Subcutaneous abdominal adipose tissue (tissue), 5 donors: ENCODE measurements at regions not wholly inside any gene's neighbourhood (a gene's known extent, or its start where the extent isn't known, plus 50 kb on each side); places are given as distances from the start of the nearest gene placed in this dataset.

Experiments used
- H3K27ac ChIP-seq: one replicate; pipeline ENCODE4 v1.7.0; 2013; ENCODE audit warnings: low read depth, mild to moderate bottlenecking, inconsistent platforms, low read length, moderate library complexity
- H3K27me3 ChIP-seq, 5 donors: one replicate each; pipeline ENCODE4 v1.7.0; 2013; ENCODE audit warnings: low read length in 5 of 5, inconsistent platforms in 1 of 5; ENCODE audit not compliant: control insufficient read depth in 5 of 5, insufficient read depth in 4 of 5
- H3K36me3 ChIP-seq, 5 donors: one replicate each; pipeline ENCODE4 v1.7.0; 2013; ENCODE audit warnings: low read length in 5 of 5; ENCODE audit not compliant: control insufficient read depth in 5 of 5, insufficient read depth in 5 of 5
- H3K4me1 ChIP-seq, 5 donors: one replicate each; pipeline ENCODE4 v1.7.0; 2013; ENCODE audit warnings: low read length in 5 of 5, mild to moderate bottlenecking in 3 of 5, moderate library complexity in 1 of 5; ENCODE audit not compliant: control insufficient read depth in 5 of 5, insufficient read depth in 5 of 5
- H3K4me3 ChIP-seq, 5 donors: one replicate each; pipeline ENCODE4 v1.7.0; 2013; ENCODE audit warnings: low read length in 5 of 5, low read depth in 1 of 5
- H3K9ac ChIP-seq, 5 donors: one replicate each; pipeline ENCODE4 v1.7.0; 2013; ENCODE audit warnings: low read length in 5 of 5, mild to moderate bottlenecking in 4 of 5, moderate library complexity in 3 of 5
- H3K9me3 ChIP-seq, 5 donors: one replicate each; pipeline ENCODE4 v1.7.0; 2013; ENCODE audit warnings: low read length in 5 of 5; ENCODE audit not compliant: control insufficient read depth in 5 of 5
- donor health status: healthy.
- donor health status: healthy.
- donor health status: healthy.
- donor health status: healthy.
- donor health status: healthy.

DNA sequence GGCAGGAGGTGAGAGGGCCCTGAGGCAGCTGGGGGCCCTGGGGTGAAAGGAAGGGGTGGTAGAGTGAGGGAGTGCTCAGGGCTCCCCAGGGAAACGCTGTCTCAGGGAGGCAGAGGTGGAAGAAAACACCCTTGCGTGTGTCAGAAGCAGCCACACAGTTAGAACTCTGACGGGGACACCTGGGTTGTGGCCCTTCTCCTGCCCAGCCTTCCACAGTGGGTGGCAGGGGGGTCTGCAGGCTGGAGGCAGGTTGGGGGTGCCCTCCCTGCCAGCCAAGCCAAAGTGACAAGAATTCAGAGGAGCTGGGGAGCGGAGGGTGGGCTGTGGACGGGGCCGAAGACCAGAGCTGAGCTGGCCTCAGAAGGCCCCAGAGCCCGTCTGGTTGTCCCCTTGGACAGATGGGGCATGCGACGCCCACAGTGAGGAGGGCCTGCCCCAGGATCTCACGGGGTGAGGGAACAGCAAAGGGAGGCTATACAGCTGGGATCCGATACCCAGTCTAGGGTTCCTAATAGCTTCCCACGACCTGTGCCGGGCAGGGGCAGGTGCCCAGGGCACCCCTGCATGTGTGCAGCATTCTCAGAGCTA is 105.2 kb upstream of the ADRA2C start:
- peaks cover 24 to 64% (median 54%) of the 10 kb centered on the region in 5 donors for H3K27me3 ChIP-seq

GRCh38 chr4:3660086-3660927 is 105.9 kb upstream of the ADRA2C start:
- Histone ChIP-seq H3K27ac (no peak overlapping the region), H3K4me3 (no peak overlapping the region), H3K27me3 (peaks cover 24 to 69% (median 49%) of the 10 kb centered on the region in 5 donors), H3K9me3 (no peaks in the 10 kb centered on the region), H3K36me3 (no peaks in the 10 kb centered on the region), H3K4me1 (peaks cover 0 to 5% (median 0%) of the 10 kb centered on the region in 5 donors), H3K9ac (no peak overlapping the region)

More for the DNA sequence above, 105.2 kb upstream of the ADRA2C start:
- Histone ChIP-seq H3K4me3 (no peak overlapping the region), H3K4me1 (peaks cover 0 to 5% (median 0%) of the 10 kb centered on the region in 5 donors), H3K36me3 (no peaks in the 10 kb centered on the region), H3K9ac (no peak overlapping the region), H3K9me3 (no peaks in the 10 kb centered on the region), H3K27ac (no peak overlapping the region)

- Histone ChIP-seq H3K36me3 (no peaks in the 10 kb centered on the region), H3K4me1 (peaks cover 0 to 5% (median 0%) of the 10 kb centered on the region in 5 donors), H3K4me3 (no peak overlapping the region), H3K9me3 (no peaks in the 10 kb centered on the region), H3K27me3 (peaks cover 27 to 79% (median 59%) of the 10 kb centered on the region in 5 donors), H3K27ac (no peak overlapping the region), H3K9ac (no peak overlapping the region)
These were observed 107.1 kb upstream of the ADRA2C start for GRCh38 chr4:3659131-3659530.

GRCh38 chr4:3658530-3658913 is 107.7 kb upstream of the ADRA2C start:
- Histone ChIP-seq H3K27me3 (peaks cover 30 to 85% (median 65%) of the 10 kb centered on the region in 5 donors), H3K4me3 (no peak overlapping the region), H3K36me3 (no peaks in the 10 kb centered on the region), H3K4me1 (peaks cover 0 to 5% (median 0%) of the 10 kb centered on the region in 5 donors), H3K9me3 (no peaks in the 10 kb centered on the region), H3K27ac (no peak overlapping the region), H3K9ac (no peak overlapping the region)

DNA sequence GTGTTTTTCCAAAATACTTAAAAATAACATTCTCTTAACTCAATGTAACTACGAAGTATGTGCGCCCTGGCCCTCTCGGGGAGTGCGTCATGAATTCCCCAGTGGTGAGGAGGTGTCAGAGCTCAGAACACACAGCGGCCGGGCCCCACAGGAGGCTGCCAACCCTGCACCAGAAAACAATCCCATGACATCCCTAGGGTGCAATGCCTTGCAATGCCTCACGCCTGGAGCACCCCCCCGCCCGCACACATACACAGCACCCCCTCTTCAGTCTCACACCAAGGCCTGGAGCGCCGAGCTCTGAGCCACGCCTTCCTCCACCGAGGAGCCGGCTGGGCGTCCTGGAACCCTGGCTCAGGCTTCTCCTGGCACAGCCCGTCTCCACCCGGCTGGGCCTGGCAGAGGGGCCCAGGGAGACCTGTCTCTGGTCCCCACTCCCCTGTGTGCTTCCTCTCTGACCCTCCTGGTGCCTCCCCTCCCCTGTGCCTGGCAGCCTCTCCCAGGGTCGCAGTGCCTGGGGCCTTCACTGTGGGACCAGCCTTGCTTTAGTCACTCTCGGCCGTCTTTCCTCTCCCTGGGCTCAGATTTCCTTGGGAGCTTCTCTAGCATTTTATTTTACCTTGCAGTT is 108.2 kb upstream of the ADRA2C start:
- Histone ChIP-seq H3K4me3 (no peak overlapping the region), H3K9ac (no peak overlapping the region), H3K27me3 (peaks cover 30 to 89% (median 70%) of the 10 kb centered on the region in 5 donors), H3K4me1 (peaks cover 0 to 3% (median 0%) of the 10 kb centered on the region in 5 donors), H3K27ac (no peak overlapping the region), H3K36me3 (no peaks in the 10 kb centered on the region), H3K9me3 (no peaks in the 10 kb centered on the region)

DNA sequence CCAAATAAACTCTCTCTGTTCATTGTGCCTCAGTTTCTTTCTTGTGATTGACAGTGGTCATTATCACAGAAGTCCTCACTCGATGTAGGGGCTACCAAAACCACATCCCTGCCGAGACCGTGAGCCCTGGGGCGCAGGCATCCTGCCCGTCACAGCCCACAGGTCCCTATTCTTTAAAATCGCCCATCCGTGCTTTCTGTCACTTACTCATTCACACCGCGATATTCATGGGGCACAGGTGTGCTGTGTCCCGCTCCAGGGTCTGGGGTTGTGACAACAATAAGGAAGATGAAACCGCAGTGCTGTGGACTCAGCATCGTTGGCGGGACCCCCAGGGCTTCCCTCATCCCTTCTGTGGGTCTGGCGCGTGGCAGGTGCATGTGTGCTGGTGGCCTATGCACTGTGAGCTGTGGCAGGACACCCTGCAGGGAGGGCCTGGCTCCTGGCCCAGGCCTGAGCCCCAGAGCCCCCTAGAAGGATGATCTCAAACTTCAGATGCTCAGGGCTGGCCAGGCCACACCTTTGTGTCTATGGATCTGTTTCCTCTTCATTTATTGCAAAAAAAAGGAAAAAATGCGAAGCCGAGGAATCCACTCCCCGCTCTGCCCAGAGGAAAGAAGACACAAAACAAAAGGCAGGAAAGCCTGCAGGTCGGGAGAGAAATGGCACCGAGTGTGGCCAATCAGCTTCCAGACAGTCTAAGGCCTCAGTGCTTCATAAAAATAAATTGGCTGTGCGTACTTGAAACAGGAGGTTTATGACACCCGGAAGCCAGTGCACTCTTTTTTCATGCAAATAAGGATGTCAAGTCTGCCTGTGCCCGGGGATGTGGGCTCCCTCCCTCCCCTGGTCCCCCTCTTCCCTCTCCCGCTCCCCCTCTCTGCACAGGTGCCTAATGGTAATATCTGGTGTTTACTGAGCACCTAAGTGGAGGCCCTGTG is 109.5 kb upstream of the ADRA2C start:
- H3K9ac ChIP-seq: no peak overlapping the region
- H3K4me1 ChIP-seq: peaks cover 0 to 3% (median 0%) of the 10 kb centered on the region in 5 donors
- H3K36me3 ChIP-seq: no peaks in the 10 kb centered on the region
- no peaks in the 10 kb centered on the region for H3K9me3 ChIP-seq
- H3K27me3 ChIP-seq: peaks cover 30 to 82% (median 76%) of the 10 kb centered on the region in 5 donors
- no peak overlapping the region for H3K27ac ChIP-seq
- no peak overlapping the region for H3K4me3 ChIP-seq

DNA sequence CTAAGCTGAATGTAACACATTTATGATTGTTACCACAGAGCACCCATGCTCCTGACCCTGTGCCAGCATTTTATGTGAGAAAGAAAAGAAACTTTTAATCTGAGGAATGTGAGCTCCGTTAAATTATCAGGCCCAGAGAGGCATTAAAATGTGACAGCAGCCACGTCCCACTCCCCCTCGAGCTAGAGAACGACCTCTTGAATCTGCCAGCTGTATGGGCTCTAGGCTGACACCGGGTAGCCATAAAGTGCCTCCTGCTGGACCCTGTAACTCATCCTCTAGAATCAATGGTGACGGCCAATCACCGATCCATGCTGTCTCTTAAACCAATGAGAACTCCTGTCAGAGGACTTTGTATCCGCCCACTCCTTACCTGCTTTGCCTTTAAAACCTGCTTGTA is 110.2 kb upstream of the ADRA2C start:
- Histone ChIP-seq H3K36me3 (no peaks in the 10 kb centered on the region), H3K27me3 (peaks cover 29 to 82% (median 76%) of the 10 kb centered on the region in 5 donors), H3K9ac (no peak overlapping the region), H3K4me1 (peaks cover 0 to 3% (median 0%) of the 10 kb centered on the region in 5 donors), H3K27ac (no peak overlapping the region), H3K4me3 (no peak overlapping the region), H3K9me3 (no peaks in the 10 kb centered on the region)

DNA sequence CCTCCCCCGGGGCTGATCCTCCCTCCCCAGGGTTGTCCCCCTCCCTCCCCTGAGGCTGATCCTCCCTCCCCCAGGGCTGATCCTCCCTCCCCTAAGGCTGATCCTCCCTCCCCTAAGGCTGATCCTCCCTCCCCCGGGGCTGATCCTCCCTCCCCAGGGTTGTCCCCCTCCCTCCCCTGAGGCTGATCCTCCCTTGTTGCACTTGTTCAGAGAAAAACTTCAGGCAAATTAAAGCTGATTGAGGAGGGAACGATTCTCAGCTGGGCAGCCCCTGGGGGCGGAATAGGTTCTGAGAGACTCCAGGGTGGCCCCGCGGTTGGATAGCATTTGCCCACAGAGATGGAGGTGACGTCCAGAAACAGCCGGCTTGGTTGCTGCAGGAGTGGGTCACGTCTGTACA is 110.7 kb upstream of the ADRA2C start:
- H3K27me3 ChIP-seq: peaks cover 25 to 81% (median 76%) of the 10 kb centered on the region in 5 donors
- H3K27ac ChIP-seq: no peak overlapping the region
- H3K4me3 ChIP-seq: no peak overlapping the region
- no peak overlapping the region for H3K9ac ChIP-seq
- no peaks in the 10 kb centered on the region for H3K36me3 ChIP-seq
- no peaks in the 10 kb centered on the region for H3K9me3 ChIP-seq
- H3K4me1 ChIP-seq: peaks cover 0 to 3% (median 0%) of the 10 kb centered on the region in 5 donors

DNA sequence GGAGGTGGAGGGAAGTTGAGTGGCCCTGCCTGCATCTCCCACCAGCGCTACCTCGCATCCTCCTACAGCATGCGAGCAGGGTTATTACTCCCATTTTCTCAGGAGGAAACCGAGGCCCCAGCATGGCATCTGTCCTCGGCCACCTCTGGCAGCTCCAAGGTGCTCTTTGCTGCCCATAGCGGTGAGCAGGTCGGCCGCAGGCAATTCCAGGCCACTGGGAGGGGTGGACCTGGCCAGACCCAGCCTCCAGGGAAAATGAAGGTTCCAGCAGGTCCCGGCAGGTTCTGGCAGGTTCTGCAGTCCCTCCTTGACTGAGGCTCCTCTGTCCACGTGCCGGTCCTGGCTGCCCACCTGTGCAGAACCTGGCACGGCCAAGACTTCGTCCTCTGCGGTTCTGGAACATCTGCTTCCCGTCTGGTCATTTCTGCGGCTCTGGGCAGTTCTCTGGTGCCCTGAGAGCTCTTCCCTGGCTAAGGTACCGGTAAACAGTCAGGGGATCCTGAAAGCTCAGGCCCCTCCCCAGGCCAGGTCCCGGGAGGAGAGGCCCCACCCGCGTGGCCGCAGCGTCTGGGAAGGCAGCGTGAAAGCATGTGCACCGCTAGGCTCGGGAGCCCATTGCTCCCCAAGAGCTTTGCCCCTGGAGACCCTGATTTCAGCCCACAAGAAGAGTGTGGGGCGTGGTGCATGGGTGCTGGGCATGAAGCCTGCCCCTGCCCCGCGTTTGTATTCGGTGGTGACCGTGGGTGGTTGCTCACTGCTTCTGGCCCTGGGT is 112.0 kb upstream of the ADRA2C start:
- no peaks in the 10 kb centered on the region for H3K9me3 ChIP-seq
- no peak overlapping the region for H3K4me3 ChIP-seq
- H3K9ac ChIP-seq: no peak overlapping the region
- peaks cover 0 to 3% (median 0%) of the 10 kb centered on the region in 5 donors for H3K4me1 ChIP-seq
- H3K36me3 ChIP-seq: no peaks in the 10 kb centered on the region
- no peak overlapping the region for H3K27ac ChIP-seq
- peaks cover 17 to 73% (median 71%) of the 10 kb centered on the region in 5 donors for H3K27me3 ChIP-seq
